Neural cell (in vitro differentiated cells): ENCODE measurements at regions not wholly inside any gene's neighbourhood (a gene's known extent, or its start where the extent isn't known, plus 50 kb on each side); places are given as distances from the start of the nearest gene placed in this dataset.

ENCODE experiments used
- CTCF ChIP-seq: fragments of 450-650 bp; IDR thresholded peaks from 2 replicates; pipeline ENCODE4 v1.5.1; 2014; ENCODE audit warnings: antibody characterized with exemption, mild to moderate bottlenecking, moderate library complexity; ENCODE audit not compliant: poor library complexity, severe bottlenecking
- EZH2 ChIP-seq: fragments of 200-600, 300-800 bp; shearing (Covaris generic), sonication (generic); IDR thresholded peaks from 2 replicates; pipeline ENCODE4 v1.6.1; 2014; ENCODE audit warnings: antibody characterized with exemption, low read length, borderline replicate concordance, mild to moderate bottlenecking; ENCODE audit not compliant: insufficient read depth, poor library complexity, severe bottlenecking
- REST ChIP-seq: IDR thresholded peaks from 2 replicates; pipeline ENCODE4 v1.6.1; 2012; ENCODE audit warnings: borderline replicate concordance

DNA sequence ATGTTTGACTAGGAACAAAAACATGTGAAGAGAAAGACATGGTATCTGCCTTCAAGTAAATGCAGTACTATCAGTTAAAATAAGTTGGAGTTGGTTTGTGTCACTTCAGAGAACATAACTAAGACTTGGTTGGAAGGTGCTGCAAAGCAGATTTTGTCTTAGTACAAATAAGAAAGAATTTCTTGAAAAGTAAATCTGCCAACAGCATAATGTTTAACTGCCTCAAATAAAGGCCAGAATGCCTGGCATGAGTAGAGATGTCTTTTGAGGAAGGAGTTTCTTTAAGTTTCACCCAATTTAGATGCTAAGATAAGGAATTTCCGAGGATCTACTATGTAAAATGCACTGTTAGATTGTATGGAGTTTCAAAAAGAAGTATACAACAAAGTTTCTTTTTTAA lies 409.7 kb downstream of the PIK3C3 start:
- TF ChIP-seq CTCF (no peak), REST (no peak), EZH2 (no peak)
